ENCODE measurements at regions not wholly inside any gene's neighbourhood (a gene's known extent, or its start where the extent isn't known, plus 50 kb on each side); places are given as distances from the start of the nearest gene placed in this dataset.

- POLR2A ChIA-PET, result no interaction called here
- no peaks in the 10 kb centered on the region for H3K36me3 ChIP-seq (ENCODE audit: control insufficient read depth, insufficient read depth, low read length)
- intact Hi-C loops (cut with micrococcal nuclease; ENCODE audit: unreplicated experiment), result loop anchor here (10.0 kb wide), 1 partner anchor 171 kb away; no protein-coding TSS in a partner anchor
- H3K4me1 ChIP-seq (ENCODE audit: control insufficient read depth, insufficient read depth, low read length), result no peaks in the 10 kb centered on the region
- ATAC-seq (no peak), DNase-seq (ENCODE audit: low read depth, low spot score) (no peak)
- CTCF ChIA-PET, result no interaction called here
- H3K9me3 ChIP-seq (ENCODE audit: control insufficient read depth, insufficient read depth, low read depth, low read length), result no peaks in the 10 kb centered on the region
- in situ Hi-C loops (cut with HindIII; ENCODE audit: low pct_unique_long_range_greater_than_20kb, low sequenced_read_pairs), result no loop called here
- H3K27me3 ChIP-seq (ENCODE audit: control insufficient read depth, insufficient read depth, low read length), result peaks cover 17% of the 10 kb centered on the region
- TF ChIP-seq SIN3A (IDR thresholded peaks at IDR 0.05; ENCODE audit: borderline replicate concordance, insufficient read depth, low read depth, low read length) (no peak), REST (IDR thresholded peaks at IDR 0.05; ENCODE audit: insufficient read depth in 1 of 2, low read depth in 2 of 2, low read length in 1 of 2) (no peak), TCF7L2 (IDR thresholded peaks at IDR 0.05; ENCODE audit: low read depth, low read length) (no peak), CTCF (IDR thresholded peaks at IDR 0.05) (peak; percentile 24; the same call in 1 of the 2 replicates), POLR2AphosphoS5 (IDR thresholded peaks at IDR 0.05; ENCODE audit: low read depth, low read length) (no peak)
- no peak overlapping the region for H3K4me3 ChIP-seq (ENCODE audit: low read depth in 2 of 2, low read length in 2 of 2)
- no TSS peak for BruUV-seq (replicated peaks)
- no peak overlapping the region for H3K27ac ChIP-seq (ENCODE audit: low read length)
Observed at GRCh38 chr5:38023799-38024198, 184.0 kb upstream of the GDNF start.

- intact Hi-C loops (cut with micrococcal nuclease; ENCODE audit: unreplicated experiment) (loop anchor here (10.0 kb wide), 1 partner anchor 171 kb away; no protein-coding TSS in a partner anchor), in situ Hi-C loops (cut with HindIII; ENCODE audit: low pct_unique_long_range_greater_than_20kb, low sequenced_read_pairs) (no loop called here)
- Histone ChIP-seq H3K27me3 (ENCODE audit: control insufficient read depth, insufficient read depth, low read length) (peaks cover 17% of the 10 kb centered on the region), H3K4me1 (ENCODE audit: control insufficient read depth, insufficient read depth, low read length) (no peaks in the 10 kb centered on the region), H3K9me3 (ENCODE audit: control insufficient read depth, insufficient read depth, low read depth, low read length) (no peaks in the 10 kb centered on the region), H3K4me3 (ENCODE audit: low read depth in 2 of 2, low read length in 2 of 2) (no peak overlapping the region), H3K27ac (ENCODE audit: low read length) (no peak overlapping the region), H3K36me3 (ENCODE audit: control insufficient read depth, insufficient read depth, low read length) (no peaks in the 10 kb centered on the region)
- CTCF ChIA-PET, result no interaction called here
- BruUV-seq (replicated peaks), result no TSS peak
- ATAC-seq (no peak), DNase-seq (ENCODE audit: low read depth, low spot score) (no peak)
- POLR2A ChIA-PET, result no interaction called here
- TF ChIP-seq TCF7L2 (IDR thresholded peaks at IDR 0.05; ENCODE audit: low read depth, low read length) (no peak), SIN3A (IDR thresholded peaks at IDR 0.05; ENCODE audit: borderline replicate concordance, insufficient read depth, low read depth, low read length) (no peak), POLR2AphosphoS5 (IDR thresholded peaks at IDR 0.05; ENCODE audit: low read depth, low read length) (no peak), CTCF (IDR thresholded peaks at IDR 0.05) (no peak), REST (IDR thresholded peaks at IDR 0.05; ENCODE audit: insufficient read depth in 1 of 2, low read depth in 2 of 2, low read length in 1 of 2) (no peak)
Observed at GRCh38 chr5:38023371-38023770, 183.5 kb upstream of the GDNF start.
